CD8-positive, alpha-beta memory T cell (primary cell): ENCODE measurements at regions not wholly inside any gene's neighbourhood (a gene's known extent, or its start where the extent isn't known, plus 50 kb on each side); places are given as distances from the start of the nearest gene placed in this dataset.
"Not testable (repeated sequence)": the region's sequence is repeated elsewhere in the genome, so short reads cannot be mapped to it uniquely, and the experiment has no call there.

Experiments used
- CTCF ChIA-PET: fragments of 350-600 bp; sonication (Branson Sonifier 250); formaldehyde crosslinking; loops from one replicate; lab custom pipeline; 2021; ENCODE audit warnings: antibody characterized with exemption; lab: Charles Lee
- POLR2A ChIA-PET: fragments of 350-600 bp; sonication (Branson Sonifier 250); formaldehyde crosslinking; loops from one replicate; lab custom pipeline; 2021; ENCODE audit warnings: antibody characterized with exemption; lab: Charles Lee
- DNase-seq, 5 donors: peaks; one replicate each; pipeline versions ENCODE4 v3.0.0 to v3.0.0-alpha.2; 2020 to 2022; ENCODE audit warnings: mixed read lengths in 1 of 5
- H3K27ac ChIP-seq: one replicate; pipeline ENCODE4 v1.7.0; 2013; ENCODE audit warnings: low read depth, mild to moderate bottlenecking, low read length, moderate library complexity
- H3K27me3 ChIP-seq: 2 replicates; pipeline ENCODE4 v1.7.0; 2013; ENCODE audit warnings: low read length, mild to moderate bottlenecking; ENCODE audit not compliant: insufficient read depth, poor library complexity, severe bottlenecking
- H3K36me3 ChIP-seq: 2 replicates; pipeline ENCODE4 v1.7.0; 2013; ENCODE audit warnings: mild to moderate bottlenecking, low read length, moderate library complexity; ENCODE audit not compliant: insufficient read depth
- H3K4me1 ChIP-seq: 2 replicates; pipeline ENCODE4 v1.7.0; 2013; ENCODE audit warnings: mild to moderate bottlenecking, low read length, moderate library complexity; ENCODE audit not compliant: insufficient read depth
- H3K4me3 ChIP-seq: 2 replicates; pipeline ENCODE4 v1.7.0; 2013; ENCODE audit warnings: mild to moderate bottlenecking, low read length
- H3K9me3 ChIP-seq: 2 replicates; pipeline ENCODE4 v1.7.0; 2013; ENCODE audit warnings: mild to moderate bottlenecking, low read length
- H3K27ac Mint-ChIP-seq, 8 donors: one replicate each; pipeline ENCODE4 v1.8.0; 2020 to 2021; ENCODE audit warnings: mixed read lengths in 8 of 8, mild to moderate bottlenecking in 6 of 8, inconsistent platforms in 3 of 8, moderate library complexity in 3 of 8
- H3K27me3 Mint-ChIP-seq, 2 donors: one replicate each; pipeline ENCODE4 v1.8.0; 2020 to 2021; ENCODE audit warnings: mixed read lengths in 2 of 2, mild to moderate bottlenecking in 1 of 2, moderate library complexity in 1 of 2
- H3K36me3 Mint-ChIP-seq, 3 donors: one replicate each; pipeline ENCODE4 v1.8.0; 2020 to 2021; ENCODE audit warnings: mixed read lengths in 3 of 3, inconsistent platforms in 1 of 3, mild to moderate bottlenecking in 1 of 3
- H3K4me1 Mint-ChIP-seq, 3 donors: one replicate each; pipeline ENCODE4 v1.8.0; 2020 to 2021; ENCODE audit warnings: mixed read lengths in 3 of 3, inconsistent platforms in 1 of 3, mild to moderate bottlenecking in 1 of 3
- H3K4me3 Mint-ChIP-seq, 7 donors: one replicate each; pipeline ENCODE4 v1.8.0; 2020 to 2021; ENCODE audit warnings: mixed read lengths in 7 of 7, mild to moderate bottlenecking in 6 of 7, moderate library complexity in 4 of 7, inconsistent platforms in 2 of 7
- H3K9me3 Mint-ChIP-seq, 5 donors: one replicate each; pipeline ENCODE4 v1.8.0; 2020 to 2022; ENCODE audit warnings: mixed read lengths in 5 of 5, mild to moderate bottlenecking in 3 of 5, moderate library complexity in 2 of 5, inconsistent platforms in 1 of 5

GRCh38 chr5:117131048-117131679, 556.5 kb upstream of the SEMA6A start:
- no peak overlapping the region for H3K27ac ChIP-seq
- H3K27me3 Mint-ChIP-seq = no peaks in the 10 kb centered on the region
- DNase-seq = no peak
- no peaks in the 10 kb centered on the region for H3K27me3 ChIP-seq
- no peak overlapping the region for H3K4me3 Mint-ChIP-seq
- H3K27ac Mint-ChIP-seq = peak overlapping the region in 1 of 8 donors; percentile 7
- ChIA-PET POLR2A (no interaction called here), CTCF (no interaction called here)
- no peaks in the 10 kb centered on the region for H3K9me3 ChIP-seq
- peaks cover 2 to 12% (median 4%) of the 10 kb centered on the region in 5 donors for H3K9me3 Mint-ChIP-seq
- H3K36me3 ChIP-seq = no peaks in the 10 kb centered on the region
- no peaks in the 10 kb centered on the region for H3K4me1 Mint-ChIP-seq
- H3K36me3 Mint-ChIP-seq = no peaks in the 10 kb centered on the region
- no peak overlapping the region for H3K4me3 ChIP-seq
- no peaks in the 10 kb centered on the region for H3K4me1 ChIP-seq

DNA sequence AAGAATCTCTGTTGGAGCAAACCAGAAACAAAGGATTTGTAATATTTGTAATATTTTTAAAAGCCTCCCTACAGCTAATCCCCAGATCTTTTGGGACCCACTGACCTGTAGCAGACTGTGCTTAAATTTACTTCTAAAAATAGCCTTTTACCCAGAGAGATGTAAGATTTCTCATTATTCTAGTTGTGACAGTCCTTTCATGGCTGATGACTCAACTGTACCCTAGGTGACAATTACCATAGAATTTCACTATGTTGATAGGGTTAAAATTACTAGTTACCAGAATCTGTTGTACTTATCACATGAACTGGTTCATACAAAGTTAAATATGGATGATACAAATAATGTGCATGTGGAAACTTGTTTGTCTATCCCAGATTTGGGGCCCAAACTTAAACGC, 543.9 kb upstream of the SEMA6A start:
- CTCF ChIA-PET = no interaction called here
- Mint-ChIP-seq H3K27me3 (no peaks in the 10 kb centered on the region), H3K9me3 (peaks cover 8 to 17% (median 10%) of the 10 kb centered on the region in 5 donors), H3K4me3 (no peak overlapping the region), H3K27ac (no peak overlapping the region), H3K36me3 (no peaks in the 10 kb centered on the region), H3K4me1 (no peaks in the 10 kb centered on the region)
- H3K4me3 ChIP-seq = no peak overlapping the region
- no peaks in the 10 kb centered on the region for H3K36me3 ChIP-seq
- no peak overlapping the region for H3K27ac ChIP-seq
- H3K4me1 ChIP-seq = no peaks in the 10 kb centered on the region
- no peaks in the 10 kb centered on the region for H3K27me3 ChIP-seq
- H3K9me3 ChIP-seq = no peaks in the 10 kb centered on the region
- DNase-seq = no peak
- POLR2A ChIA-PET = no interaction called here

GRCh38 chr5:117117314-117117713, 542.7 kb upstream of the SEMA6A start:
- H3K4me1 Mint-ChIP-seq, H3K27ac ChIP-seq, H3K4me3 ChIP-seq, H3K4me1 ChIP-seq, H3K27me3 ChIP-seq, DNase-seq, POLR2A ChIA-PET, H3K4me3 Mint-ChIP-seq, H3K9me3 ChIP-seq, CTCF ChIA-PET, H3K36me3 Mint-ChIP-seq, H3K27me3 Mint-ChIP-seq, H3K27ac Mint-ChIP-seq, H3K36me3 ChIP-seq: not testable (repeated sequence)
- peaks cover 8 to 14% (median 10%) of the 10 kb centered on the region in 5 donors for H3K9me3 Mint-ChIP-seq

- Mint-ChIP-seq H3K4me1 (no peaks in the 10 kb centered on the region), H3K9me3 (peaks cover 0 to 10% (median 8%) of the 10 kb centered on the region in 5 donors), H3K36me3 (no peaks in the 10 kb centered on the region), H3K4me3 (no peak overlapping the region), H3K27me3 (no peaks in the 10 kb centered on the region), H3K27ac (no peak overlapping the region)
- Histone ChIP-seq H3K36me3 (no peaks in the 10 kb centered on the region), H3K27me3 (no peaks in the 10 kb centered on the region), H3K4me1 (no peaks in the 10 kb centered on the region), H3K4me3 (no peak overlapping the region), H3K27ac (no peak overlapping the region), H3K9me3 (no peaks in the 10 kb centered on the region)
- no peak for DNase-seq
- POLR2A ChIA-PET = no interaction called here
- CTCF ChIA-PET = no interaction called here
These were observed 535.9 kb upstream of the SEMA6A start for GRCh38 chr5:117110548-117110947.

DNA sequence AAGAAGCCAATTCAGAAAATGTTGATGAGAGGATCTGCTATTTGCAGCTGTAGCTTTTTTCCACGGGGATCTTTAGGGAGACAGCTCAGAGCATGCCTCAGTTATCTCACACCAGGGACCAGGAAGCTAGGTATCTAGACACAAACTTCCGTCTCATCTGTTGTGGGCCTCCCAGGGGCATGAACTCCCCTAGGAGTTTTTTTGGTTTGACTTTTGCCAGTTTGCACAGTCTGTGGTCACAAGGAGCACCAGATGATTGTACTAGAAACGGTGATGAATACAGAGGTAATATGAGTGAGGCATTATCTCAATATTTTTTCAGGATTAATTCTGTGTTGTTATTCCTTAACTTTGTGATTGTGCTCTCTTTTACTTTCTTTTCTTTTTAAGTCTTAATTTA, 533.2 kb upstream of the SEMA6A start:
- Histone ChIP-seq H3K9me3 (no peaks in the 10 kb centered on the region), H3K36me3 (no peaks in the 10 kb centered on the region), H3K27me3 (no peaks in the 10 kb centered on the region), H3K27ac (no peak overlapping the region), H3K4me3 (no peak overlapping the region), H3K4me1 (no peaks in the 10 kb centered on the region)
- ChIA-PET CTCF (no interaction called here), POLR2A (no interaction called here)
- Mint-ChIP-seq H3K4me3 (no peak overlapping the region), H3K27me3 (no peaks in the 10 kb centered on the region), H3K36me3 (no peaks in the 10 kb centered on the region), H3K27ac (no peak overlapping the region), H3K4me1 (no peaks in the 10 kb centered on the region), H3K9me3 (peaks cover 0 to 4% (median 2%) of the 10 kb centered on the region in 5 donors)
- no peak for DNase-seq

DNA sequence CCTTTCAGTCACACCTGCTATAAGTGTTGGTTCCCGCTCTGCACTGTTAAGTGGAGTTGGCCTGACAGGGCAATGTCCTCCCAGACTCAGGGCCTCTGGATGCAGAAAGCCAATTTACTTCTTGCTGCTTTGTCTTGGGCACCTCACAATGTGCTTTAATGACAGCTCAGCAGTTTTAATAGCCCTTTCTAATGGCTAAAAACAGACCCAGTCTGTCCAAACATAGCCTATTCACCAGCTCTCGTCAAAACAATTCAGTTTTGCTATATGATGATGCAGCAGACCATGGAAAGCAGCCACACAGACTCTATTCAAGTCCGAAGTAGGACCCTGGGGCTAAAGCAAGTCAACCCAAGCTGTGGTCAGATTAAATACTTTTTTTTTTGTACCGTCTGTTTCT, 529.1 kb upstream of the SEMA6A start:
- CTCF ChIA-PET = no interaction called here
- H3K4me3 ChIP-seq = no peak overlapping the region
- Mint-ChIP-seq H3K4me1 (no peaks in the 10 kb centered on the region), H3K27me3 (no peaks in the 10 kb centered on the region), H3K36me3 (no peaks in the 10 kb centered on the region), H3K27ac (no peak overlapping the region), H3K4me3 (no peak overlapping the region), H3K9me3 (peaks cover 0 to 3% (median 0%) of the 10 kb centered on the region in 5 donors)
- POLR2A ChIA-PET = no interaction called here
- no peaks in the 10 kb centered on the region for H3K36me3 ChIP-seq
- H3K4me1 ChIP-seq = no peaks in the 10 kb centered on the region
- H3K27me3 ChIP-seq = no peaks in the 10 kb centered on the region
- no peak overlapping the region for H3K27ac ChIP-seq
- no peaks in the 10 kb centered on the region for H3K9me3 ChIP-seq
- no peak for DNase-seq

- H3K4me3 ChIP-seq = no peak overlapping the region
- CTCF ChIA-PET = no interaction called here
- DNase-seq = no peak
- Mint-ChIP-seq H3K27ac (no peak overlapping the region), H3K27me3 (no peaks in the 10 kb centered on the region), H3K36me3 (no peaks in the 10 kb centered on the region), H3K4me3 (no peak overlapping the region), H3K9me3 (peaks cover 0 to 3% (median 0%) of the 10 kb centered on the region in 5 donors), H3K4me1 (no peaks in the 10 kb centered on the region)
- H3K36me3 ChIP-seq = no peaks in the 10 kb centered on the region
- H3K27me3 ChIP-seq = no peaks in the 10 kb centered on the region
- no peaks in the 10 kb centered on the region for H3K4me1 ChIP-seq
- POLR2A ChIA-PET = no interaction called here
- no peak overlapping the region for H3K27ac ChIP-seq
- no peaks in the 10 kb centered on the region for H3K9me3 ChIP-seq
These were observed 528.0 kb upstream of the SEMA6A start for GRCh38 chr5:117102591-117102990.

GRCh38 chr5:117100176-117100575, 525.6 kb upstream of the SEMA6A start:
- no peak for DNase-seq
- Histone ChIP-seq H3K27ac (no peak overlapping the region), H3K4me1 (no peaks in the 10 kb centered on the region), H3K27me3 (no peaks in the 10 kb centered on the region), H3K4me3 (no peak overlapping the region), H3K9me3 (no peaks in the 10 kb centered on the region), H3K36me3 (no peaks in the 10 kb centered on the region)
- H3K27me3 Mint-ChIP-seq = no peaks in the 10 kb centered on the region
- no peaks in the 10 kb centered on the region for H3K4me1 Mint-ChIP-seq
- H3K36me3 Mint-ChIP-seq = no peaks in the 10 kb centered on the region
- CTCF ChIA-PET = no interaction called here
- peaks cover 0 to 2% (median 0%) of the 10 kb centered on the region in 5 donors for H3K9me3 Mint-ChIP-seq
- H3K27ac Mint-ChIP-seq = no peak overlapping the region
- no peak overlapping the region for H3K4me3 Mint-ChIP-seq
- POLR2A ChIA-PET = no interaction called here
